ENCODE measurements at regions not wholly inside any gene's neighbourhood (a gene's known extent, or its start where the extent isn't known, plus 50 kb on each side); places are given as distances from the start of the nearest gene placed in this dataset.
"Not testable (repeated sequence)": the region's sequence is repeated elsewhere in the genome, so short reads cannot be mapped to it uniquely, and the experiment has no call there.

DNA sequence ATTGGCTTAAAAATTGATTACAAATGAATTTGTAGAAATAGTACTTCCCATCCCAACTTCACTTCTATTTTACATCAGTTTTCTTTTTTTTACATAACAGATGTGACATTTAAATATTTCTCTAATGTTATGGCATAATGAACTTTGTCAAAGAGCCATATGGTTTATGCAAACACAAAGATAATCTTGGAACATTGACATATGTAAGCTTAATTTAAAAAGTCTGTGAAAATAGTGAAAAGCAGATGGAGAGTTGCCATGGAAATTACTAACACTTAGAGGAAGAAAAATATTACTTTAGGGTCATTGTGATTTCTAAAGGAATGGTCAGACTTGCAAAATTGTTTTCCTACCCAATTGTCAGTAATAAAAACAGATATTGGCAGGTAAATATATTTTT is 232.4 kb downstream of the AEBP2 start:
- DNase-seq: no peak

- no peak for DNase-seq
Observed at GRCh38 chr12:19674437-19674836, 235.1 kb downstream of the AEBP2 start.

DNA sequence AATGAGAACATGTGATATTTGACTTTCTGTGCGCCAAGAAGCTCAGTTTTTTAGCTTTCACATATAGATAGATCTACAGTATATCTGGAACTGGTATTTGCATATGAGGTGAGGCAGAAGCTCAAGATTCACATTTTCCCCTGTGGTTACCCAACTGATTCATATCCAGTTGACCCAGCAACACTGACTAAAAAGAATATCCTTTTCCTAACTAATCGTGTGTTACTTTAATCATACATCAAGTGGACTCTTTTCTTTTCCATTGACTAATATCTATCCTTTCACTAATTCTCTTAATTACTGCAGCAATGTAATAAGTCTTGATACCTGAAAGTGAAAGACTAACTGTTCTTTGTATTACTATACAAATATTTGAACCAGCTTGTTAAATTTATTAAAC is 236.1 kb downstream of the AEBP2 start:
- DNase-seq: no peak

DNA sequence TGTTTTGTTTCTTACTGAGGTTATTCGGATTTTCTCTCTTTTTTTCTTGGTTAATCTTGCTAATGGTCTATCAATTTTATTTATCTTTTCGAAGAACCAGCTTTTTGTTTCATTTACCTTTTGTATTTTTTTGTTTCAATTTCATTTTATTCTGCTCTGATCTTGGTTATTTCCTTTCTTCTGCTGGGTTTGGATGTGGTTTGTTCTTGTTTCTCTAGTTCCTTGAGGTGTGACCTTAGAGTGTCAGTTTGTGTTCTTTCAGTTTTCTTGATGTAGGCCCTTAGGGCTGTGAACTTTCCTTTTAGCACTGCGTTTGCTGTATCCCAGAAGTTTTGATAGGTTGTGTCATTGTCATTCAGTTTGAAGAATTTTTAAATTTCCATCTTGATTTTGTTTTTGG is 239.2 kb downstream of the AEBP2 start:
- not testable (repeated sequence) for DNase-seq

GRCh38 chr12:19681007-19681406 is 241.7 kb downstream of the AEBP2 start:
- no peak for DNase-seq

DNA sequence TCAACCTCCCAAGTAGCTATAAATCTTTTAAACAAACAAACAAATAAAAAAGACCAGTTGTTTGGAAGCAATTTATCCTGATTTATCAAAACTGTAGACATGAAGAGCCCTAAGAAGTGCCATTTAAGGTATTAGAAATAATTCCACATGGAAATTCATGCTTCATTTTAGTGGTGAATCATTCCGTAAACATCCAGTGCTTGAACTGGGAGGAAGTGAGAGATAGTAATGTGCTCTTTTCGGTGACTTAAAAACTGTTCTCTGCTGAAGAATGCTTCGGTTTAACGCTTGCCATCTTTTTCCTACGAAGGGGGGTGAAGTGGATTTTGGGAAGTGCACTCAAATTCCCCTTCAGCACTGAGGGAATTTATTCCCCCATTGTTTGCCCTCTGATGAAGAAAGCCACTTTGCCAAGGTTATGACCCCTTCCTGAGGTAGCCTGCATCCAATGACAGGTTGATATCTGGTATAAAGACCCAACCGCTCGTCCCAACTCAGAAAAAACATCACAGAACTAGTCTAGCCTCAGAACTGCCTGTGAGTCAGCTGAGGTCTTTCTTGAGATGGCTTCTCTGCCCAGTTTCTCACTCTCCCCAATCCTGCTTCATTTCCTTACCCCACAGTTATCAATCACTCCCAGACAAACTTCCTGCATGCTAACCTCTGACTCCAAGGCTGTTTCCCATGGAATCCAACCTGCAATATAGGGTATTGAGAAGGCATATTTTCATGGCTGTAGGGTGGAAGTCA is 244.1 kb downstream of the AEBP2 start:
- no peak for DNase-seq

DNA sequence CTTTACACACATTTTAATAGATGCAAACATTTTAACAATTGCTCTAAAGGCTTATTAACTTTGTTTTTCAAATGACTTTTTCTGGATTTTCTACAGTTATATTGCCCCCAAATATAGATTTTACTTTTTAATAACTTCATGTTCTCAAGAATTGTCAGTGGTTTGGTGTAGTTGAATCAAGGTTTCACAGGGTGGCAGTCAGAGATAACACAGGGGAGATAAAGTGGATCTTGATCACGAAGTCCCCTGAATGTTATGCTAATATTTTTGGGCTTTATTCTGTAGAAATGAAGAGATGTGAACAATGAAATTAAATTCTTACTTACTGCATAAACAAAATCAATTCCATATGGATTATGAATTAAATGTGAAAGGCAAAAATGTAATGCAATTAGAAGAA is 248.1 kb downstream of the AEBP2 start:
- no peak for DNase-seq

DNA sequence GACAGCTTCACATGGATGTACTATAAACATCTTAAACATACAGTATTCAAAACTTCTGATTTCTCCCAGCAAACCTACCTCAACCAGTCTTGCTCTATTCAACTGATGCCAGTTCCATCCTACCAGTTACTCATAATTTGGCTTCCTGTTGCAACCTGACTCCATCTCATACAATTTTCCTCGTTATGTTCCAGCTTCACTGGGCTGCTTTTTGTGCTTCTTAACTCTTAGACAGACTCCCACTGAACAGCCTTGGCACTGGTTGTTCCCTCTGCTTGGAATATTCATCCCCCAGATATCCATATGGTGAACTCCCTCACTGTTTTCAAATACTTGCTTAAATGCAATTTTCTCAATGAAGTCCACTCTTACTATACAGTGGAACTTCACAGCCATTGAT is 249.2 kb downstream of the AEBP2 start:
- no peak for DNase-seq

DNA sequence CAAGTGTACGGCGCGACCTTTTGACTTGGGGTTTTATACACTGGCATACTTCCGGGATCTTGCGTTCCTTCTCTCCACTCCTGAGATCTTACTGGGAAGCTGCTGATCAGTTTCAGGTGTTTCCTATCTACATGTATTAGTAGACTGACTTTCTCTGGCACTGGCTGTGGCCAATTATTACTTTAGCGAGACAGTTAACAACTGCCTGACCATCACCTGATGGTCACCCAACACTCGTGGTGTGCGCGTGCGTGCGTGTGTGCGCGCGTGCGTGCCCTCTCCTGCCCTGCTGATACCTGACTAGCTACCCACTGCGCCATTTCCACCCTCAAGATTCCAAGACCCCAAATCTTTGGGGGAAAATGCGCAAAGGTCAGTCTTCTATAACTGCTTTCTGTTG is 249.9 kb downstream of the AEBP2 start:
- no peak for DNase-seq

DNA sequence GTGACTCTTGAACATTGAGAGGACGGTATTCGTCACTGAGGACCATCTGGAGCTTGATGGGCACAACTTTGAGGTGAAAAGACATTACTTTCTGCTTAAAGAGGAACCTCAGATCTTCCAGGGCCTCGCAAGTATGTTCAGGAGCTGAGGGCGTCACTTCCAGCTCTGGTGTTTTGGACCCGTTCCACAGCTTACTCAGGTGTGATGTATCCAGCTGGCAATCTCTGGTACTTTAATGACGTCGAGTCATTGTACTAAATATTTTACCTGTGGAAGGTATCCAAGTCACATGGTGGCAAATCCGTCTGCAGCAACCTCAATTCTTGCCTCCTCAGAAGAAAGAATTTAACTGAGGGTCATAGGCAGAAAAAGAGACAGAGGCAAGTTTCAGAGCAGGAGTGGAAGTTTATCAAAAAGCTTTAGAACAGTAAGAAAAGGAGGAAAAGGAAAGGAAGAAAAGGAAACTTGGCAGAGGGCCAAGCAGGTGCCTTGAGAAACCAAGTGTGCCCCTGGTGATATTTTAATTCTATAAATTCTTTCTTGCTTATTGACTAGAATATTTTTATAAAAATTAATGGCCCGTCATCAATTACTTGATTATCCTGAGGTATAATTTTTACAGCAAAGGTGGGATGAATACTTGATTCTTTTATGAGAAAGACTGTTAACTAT is 250.6 kb downstream of the AEBP2 start:
- DNase-seq: no peak

DNA sequence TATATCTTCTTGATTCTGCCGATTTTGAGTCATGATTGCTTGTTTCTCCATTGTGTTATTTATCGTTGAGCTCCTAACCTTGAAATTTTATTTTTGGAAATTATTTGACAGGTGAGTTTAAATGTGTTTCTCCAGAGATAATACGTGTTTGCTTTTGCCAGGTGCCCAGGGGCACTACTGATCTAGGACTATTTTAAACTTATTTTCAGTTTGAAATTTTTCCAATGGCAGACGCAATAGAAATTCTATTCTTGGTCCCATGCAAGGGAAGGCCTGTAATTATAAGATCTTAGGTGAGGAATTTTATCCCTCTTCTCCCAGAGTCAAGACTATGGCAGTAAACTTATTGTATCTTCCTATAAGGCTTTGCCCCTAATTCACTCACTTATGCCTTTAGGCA is 252.8 kb downstream of the AEBP2 start:
- no peak for DNase-seq

GRCh38 chr12:19692566-19692965 is 253.3 kb downstream of the AEBP2 start:
- DNase-seq: no peak

DNA sequence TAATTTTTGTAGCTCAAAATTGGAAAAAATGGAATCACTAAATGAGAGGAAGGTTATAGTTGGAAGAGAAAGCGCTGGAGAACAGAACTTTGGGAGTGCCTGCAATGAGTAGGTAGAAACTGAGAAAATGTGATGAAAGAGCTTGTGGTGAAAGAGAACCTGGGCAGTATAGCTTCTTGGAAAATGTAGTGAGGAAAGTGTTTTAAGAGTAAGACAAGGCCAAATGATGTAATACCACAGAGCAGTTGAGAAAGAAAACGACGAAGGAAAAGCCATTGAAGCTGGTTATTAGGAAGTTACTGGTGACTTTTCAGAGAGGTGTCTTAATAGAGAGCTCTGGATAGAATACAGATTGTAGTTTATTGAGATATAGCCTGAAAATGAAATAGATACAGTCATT is 255.3 kb downstream of the AEBP2 start:
- no peak for DNase-seq

- no peak for DNase-seq
Observed at GRCh38 chr12:19695244-19696098, 256.2 kb downstream of the AEBP2 start.

DNA sequence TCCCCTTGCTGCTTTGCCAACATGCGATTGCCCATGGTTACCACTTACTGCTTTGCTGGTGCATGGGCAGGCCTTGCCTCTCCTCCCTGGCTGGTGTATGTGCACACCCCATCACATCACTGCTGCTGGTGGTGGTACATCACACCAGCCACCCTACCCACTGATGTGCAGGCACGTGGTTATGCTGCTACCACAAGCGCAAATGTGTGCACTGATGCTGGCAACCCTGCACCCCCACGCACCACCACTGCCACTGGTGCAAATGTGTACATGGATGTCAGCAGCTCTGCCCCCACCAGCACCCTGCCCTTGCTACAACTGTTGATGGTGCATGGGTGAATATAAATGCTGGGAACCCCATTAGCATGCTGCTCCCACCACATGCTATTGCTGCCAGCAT is 261.7 kb downstream of the AEBP2 start:
- DNase-seq: no peak

GRCh38 chr12:19704966-19705365 is 265.7 kb downstream of the AEBP2 start:
- DNase-seq: no peak

- DNase-seq: no peak
Observed at GRCh38 chr12:19706936-19707335, 267.6 kb downstream of the AEBP2 start.

GRCh38 chr12:19707948-19708409 is 268.7 kb downstream of the AEBP2 start:
- DNase-seq: no peak

GRCh38 chr12:19709889-19710288 is 270.6 kb downstream of the AEBP2 start:
- no peak for DNase-seq

GRCh38 chr12:19710811-19711793 is 271.8 kb downstream of the AEBP2 start:
- DNase-seq: no peak

GRCh38 chr12:19712041-19712440 is 272.7 kb downstream of the AEBP2 start:
- DNase-seq: no peak

DNA sequence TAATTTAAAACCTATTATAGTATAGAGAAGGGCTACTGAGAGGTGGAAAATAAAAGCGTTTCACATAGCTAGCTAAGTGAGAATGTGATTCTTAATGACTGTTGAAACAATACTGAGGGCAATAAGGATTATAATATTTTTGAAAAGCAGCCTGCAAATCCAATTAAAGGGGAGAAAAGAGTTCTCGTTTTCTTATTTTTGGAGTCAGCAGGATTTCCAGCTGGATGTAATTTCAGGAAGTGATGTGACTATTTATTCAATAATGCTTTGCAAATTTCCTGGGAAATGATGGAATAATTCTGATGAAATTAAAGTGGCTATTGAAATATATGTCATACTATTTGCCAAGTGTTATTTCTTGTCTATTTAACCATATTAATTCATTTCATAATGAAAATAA is 279.1 kb downstream of the AEBP2 start:
- no peak for DNase-seq

Data from NCI-H1048 (cell line).